ENCODE measurements at regions not wholly inside any gene's neighbourhood (a gene's known extent, or its start where the extent isn't known, plus 50 kb on each side); places are given as distances from the start of the nearest gene placed in this dataset.
"Not testable (repeated sequence)": the region's sequence is repeated elsewhere in the genome, so short reads cannot be mapped to it uniquely, and the experiment has no call there.

DNA sequence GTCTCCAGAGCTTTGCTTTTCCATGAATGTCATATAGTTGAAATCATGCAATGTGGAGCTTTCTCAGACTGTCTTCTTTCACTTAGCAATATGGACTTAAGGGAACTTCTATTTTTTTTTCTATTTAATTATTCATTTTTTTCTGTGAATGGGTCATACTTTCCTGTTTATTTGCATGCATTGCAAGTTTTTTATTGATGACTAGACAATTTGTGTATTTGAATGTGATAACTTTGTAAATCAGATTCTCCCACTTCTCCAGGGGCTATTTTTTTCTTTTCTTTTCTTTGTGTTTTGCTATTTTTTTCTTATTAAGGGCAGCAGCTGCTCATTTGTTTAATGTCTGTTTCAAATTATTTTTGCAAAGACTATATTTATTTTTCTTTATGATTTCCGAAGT, 1019.8 kb upstream of the ATXN7L3B start:
- no peak for DNase-seq (ENCODE audit: low read depth)

DNA sequence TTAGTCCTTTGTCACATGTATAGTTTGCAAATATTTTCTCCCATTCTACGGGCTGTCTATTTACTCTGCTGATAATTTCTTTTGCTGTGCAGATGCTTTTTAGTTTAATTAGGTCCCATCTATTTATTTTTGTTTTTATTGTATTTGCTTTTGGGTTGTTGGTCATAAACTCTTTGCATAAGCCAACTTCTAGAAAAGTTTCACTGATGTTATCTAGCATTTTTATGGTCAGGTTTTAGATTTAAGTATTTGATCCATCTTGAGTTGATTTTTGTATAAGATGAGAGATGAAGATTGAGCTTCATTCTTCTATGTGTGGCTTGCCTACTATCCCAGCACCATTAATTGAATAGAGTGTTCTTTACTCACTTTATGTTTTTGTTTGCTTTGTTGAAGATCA, 1008.4 kb upstream of the ATXN7L3B start:
- DNase-seq (ENCODE audit: low read depth): no peak

DNA sequence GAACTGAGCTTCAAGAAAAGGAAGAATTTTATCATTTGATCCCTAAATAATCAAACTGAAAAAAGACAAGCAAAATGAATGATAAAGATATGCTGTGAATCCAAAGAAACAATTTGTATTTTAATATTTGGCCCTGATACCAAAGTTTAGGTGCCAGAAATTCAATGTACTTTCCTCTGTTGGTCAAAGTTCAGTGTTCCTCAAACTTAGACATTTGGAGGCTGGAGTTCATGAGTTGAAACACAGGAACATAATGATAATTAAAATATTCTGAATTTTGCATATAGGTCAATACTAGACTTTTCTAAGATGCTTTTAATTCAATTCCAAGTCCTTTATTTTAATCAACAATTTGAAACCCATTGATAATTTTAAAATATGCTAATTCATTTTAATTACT, 1007.7 kb upstream of the ATXN7L3B start:
- DNase-seq (ENCODE audit: low read depth): no peak

DNA sequence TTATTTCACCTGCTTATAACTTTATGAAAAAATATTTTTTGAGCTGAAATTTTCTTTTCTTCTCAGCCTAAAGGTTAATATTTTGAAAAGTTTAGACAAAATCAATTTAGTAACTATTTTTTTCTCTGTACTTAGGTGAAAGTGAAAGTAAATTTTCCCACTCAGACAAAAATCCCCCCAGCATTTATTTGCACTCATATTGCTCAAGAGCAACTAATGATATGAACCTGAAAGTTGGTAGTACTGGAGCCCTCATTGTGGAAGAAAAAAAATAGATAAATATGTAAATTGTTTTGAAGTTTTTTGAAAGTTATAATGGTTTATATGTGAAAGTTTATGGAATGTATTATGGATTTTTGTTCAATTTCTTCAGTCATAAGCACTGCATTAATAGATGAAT, 1005.9 kb upstream of the ATXN7L3B start:
- no peak for DNase-seq (ENCODE audit: low read depth)

DNA sequence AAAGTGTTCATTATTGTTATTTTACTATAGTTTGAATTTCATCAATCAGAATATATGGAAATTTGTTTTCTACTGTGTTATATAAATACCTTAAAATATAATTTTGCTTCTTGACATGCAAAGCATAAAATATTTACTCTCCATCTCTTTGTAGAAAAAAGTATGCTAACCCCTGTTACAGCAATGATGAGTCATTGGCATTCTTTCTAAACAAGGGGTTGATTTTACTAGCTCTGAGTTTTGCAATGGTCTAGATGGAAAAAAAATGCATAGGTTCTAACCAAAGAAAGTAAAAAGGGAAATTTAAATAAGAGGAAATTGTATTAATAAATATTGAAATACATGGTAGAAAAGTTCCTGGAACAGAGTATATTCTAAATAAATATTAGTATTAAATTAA, 990.2 kb upstream of the ATXN7L3B start:
- DNase-seq (ENCODE audit: low read depth): no peak

DNA sequence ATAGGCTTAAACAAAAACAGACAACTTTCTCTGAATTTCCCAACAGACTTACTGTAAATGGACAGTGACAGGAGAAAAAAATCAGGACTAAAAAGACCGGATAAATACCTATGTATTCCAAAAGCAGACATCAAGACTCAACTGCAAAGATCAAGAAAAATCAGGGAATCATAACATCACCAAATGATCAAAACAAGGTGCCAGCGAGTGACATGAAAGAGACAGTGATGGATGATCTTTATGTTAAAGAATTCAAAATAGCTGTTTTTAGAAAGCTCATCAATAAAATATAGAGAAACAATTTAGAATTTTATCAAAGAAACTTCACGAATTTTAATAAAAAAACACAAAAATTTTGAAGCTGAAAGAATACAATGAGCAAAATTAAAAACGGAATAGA, 952.5 kb upstream of the ATXN7L3B start:
- no peak for DNase-seq (ENCODE audit: low read depth)

DNA sequence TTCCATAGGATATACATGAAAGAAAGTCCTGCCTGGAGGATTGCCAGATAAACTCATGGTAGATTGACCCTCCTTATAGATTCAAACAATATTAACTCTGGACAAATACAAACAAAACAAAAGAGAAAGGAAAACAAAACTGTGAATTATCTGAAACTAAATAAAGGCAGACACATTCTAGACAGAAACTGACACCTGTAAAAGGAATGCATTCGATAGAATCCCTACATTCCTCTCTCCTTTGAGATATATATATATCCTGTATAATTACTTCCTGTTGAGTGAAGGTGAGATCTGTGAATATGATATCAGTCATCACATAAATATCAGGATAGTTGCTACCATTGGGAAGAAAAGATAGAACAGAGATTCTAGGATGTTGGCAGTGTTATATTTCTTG, 948.4 kb upstream of the ATXN7L3B start:
- no peak for DNase-seq (ENCODE audit: low read depth)

DNA sequence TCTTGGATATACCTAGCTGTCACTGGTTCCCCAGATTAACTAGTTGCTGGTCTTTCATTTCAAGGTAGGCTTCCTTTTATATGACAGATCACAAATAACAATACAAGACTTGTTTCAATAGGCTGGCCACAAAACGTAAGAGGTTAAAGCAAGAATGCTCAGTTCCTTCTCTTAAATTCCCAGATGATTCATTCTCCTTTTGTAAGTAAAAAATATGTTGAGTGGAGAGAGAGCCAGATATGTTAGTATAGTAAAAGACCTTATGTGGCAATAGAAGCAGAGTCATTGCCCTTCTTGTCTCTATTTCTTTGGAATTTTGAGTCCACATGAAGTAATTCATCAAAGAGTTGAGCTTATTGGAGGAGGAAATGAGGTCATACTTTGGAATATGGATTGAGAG, 939.0 kb upstream of the ATXN7L3B start:
- no peak for DNase-seq (ENCODE audit: low read depth)

DNA sequence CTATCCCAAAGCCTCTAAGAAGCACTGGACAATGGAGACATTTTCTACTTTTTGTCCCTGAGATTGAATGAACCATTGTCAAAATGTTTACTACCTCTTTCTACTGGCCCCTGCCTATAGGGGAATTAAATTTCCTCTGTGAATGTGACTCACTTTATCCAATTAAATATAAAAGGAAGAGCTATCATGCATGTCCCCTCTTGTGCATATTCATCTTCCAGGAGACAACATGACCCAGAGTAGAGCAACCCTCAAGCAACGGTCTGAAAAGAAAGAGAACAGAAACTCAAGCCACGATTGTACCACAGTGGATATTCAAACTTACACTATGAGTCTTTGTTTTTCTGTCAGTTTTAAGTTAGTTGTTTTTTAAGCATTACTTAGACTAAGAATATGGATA, 938.4 kb upstream of the ATXN7L3B start:
- no peak for DNase-seq (ENCODE audit: low read depth)

DNA sequence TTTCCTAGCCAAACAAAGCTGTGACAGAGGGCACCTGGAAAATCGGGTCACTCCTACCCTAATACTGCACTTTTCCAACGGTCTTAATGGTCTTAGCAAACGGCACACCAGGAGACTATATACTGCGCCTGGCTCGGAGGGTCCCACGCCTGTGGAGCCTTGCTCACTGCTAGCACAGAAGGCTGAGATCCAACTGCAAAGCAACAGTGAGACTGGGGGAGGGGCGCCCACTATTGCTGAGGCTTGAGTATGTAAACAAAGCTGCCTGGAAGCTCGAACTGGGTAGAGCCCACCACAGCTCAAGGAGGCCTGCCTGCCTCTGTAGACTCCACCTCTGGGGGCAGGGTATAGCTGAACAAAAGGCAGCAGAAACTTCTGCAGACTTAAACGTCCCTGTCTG, 931.7 kb upstream of the ATXN7L3B start:
- DNase-seq (ENCODE audit: low read depth): not testable (repeated sequence)

DNA sequence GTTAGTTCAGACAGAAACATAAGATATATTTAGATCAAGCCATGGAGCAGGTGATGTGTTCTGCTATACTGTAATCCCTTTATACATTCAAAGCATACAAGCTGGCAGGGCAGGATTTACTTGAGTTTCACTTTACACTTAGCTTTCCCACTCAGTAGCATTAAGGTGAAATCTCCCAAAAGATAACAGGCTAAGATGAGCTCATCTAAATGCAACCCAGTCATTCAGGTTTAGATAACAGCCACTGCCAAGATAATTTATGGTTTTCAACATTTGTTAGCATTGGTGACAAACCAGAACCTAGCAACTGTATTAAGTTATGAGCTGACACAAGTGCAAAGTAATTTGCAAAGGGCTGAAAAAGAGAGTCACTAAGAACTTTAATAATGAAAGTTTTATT, 925.1 kb upstream of the ATXN7L3B start:
- DNase-seq (ENCODE audit: low read depth): no peak

DNA sequence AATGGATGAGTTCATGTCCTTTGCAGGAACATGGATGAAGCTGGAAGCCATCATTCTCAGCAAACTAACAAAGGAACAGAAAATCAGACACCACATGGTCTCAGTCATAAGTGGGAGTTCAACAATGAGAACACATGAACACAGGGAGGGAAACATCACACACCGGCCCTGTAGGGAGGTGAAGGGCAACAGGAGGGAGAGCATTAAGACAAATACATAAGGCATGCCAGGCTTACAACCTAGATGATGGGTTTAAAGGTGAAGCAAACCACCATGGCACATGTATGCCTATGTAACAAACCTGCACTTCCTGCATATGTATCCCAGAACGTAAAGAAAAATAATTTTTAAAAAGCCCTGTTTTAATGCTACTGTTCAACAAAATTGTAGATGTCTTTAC, 914.2 kb upstream of the ATXN7L3B start:
- no peak for DNase-seq (ENCODE audit: low read depth)

DNA sequence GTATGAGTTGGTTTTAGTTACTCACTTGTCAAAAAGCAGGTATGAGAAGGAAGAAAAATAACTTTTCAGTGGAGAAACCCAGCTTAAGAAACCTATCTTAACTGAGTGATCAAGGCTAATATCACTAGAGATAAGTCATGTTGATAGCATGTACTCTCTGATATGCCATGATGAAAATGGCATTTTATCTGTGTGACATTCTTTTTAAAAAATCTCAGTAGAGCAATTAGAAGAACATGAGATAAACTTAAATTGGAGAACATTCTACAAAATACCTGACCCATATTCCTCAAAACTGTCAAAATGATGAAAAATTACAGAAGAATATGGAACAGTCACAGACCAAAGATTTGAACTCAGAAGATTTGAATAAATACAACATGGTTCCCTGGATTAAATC, 912.4 kb upstream of the ATXN7L3B start:
- no peak for DNase-seq (ENCODE audit: low read depth)

DNA sequence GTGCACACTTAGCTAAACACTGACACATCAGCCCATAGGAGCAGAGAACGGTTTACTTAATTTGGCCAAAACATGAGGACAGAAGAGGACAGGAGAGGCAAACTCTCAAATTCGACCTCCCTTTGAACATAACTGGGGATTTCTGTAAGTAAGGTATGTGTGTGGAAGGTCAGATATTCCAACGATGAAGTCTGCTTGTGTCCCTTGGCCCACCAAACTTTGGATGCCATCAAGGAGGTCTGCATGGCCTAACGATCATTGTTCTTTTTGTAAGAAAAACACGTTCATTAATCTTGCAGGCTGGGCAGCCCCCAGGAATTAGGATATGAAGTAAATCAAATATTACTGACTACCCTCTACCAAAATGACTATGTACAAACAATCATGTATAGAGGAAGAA, 908.5 kb upstream of the ATXN7L3B start:
- no peak for DNase-seq (ENCODE audit: low read depth)

DNA sequence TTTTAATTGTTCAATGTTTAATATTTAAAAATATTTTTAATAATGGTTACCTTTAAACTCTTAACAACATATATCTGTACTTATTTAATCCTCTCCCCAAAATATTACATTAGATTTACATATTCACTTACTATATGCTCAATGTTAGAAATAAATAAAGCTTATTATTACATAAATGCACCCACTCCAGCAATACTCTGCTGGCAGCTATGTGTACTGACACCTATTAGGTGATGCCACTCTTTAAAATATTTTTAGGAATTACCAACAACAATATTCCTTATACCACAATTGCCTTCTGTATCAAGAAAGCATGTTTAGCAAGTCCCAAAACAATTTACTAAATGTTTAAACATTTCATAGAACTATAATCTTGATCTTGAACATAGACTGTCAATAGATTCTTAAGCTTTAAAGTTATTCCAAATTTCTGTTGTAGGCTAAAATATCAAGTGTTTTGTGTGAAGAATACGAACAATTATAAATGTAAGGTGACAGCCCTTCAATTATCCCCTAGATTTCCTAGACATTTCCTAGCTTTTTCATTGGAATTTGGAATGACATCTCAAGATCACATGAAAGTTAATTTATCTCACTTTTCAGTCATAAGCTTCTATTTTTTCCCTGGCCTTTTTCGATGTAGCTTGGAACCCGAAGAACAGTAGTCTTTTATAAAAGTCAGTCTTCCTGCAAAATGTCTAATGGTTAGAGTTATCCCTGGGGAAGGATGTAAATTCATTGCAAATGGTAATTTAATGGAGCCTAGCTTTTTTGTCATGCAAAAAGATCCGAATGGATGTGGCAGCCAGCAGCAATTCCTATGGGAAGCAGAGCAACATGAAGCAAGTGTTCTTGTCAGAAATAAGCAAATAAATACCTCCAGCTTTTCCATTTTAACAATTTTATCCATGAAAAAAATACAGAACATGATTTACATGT, 907.5 kb upstream of the ATXN7L3B start:
- DNase-seq (ENCODE audit: low read depth): no peak

DNA sequence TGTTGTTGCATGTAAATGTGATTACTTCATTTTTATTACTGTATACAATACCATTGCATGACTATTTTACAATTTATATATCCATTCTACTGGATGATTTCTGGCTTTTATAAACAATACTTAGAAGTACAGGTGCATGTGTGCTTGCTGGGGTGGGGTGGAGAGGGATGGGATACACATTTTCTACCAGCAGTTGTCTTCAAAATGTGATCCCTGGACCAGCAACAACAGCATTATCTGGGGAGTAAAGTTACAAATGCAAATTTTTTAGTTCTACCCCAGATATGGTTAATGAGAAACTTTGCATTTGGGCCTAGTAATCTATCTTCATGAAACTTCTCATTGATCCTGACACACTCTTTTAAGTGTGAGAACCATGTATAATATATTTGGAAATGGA, 905.4 kb upstream of the ATXN7L3B start:
- no peak for DNase-seq (ENCODE audit: low read depth)

DNA sequence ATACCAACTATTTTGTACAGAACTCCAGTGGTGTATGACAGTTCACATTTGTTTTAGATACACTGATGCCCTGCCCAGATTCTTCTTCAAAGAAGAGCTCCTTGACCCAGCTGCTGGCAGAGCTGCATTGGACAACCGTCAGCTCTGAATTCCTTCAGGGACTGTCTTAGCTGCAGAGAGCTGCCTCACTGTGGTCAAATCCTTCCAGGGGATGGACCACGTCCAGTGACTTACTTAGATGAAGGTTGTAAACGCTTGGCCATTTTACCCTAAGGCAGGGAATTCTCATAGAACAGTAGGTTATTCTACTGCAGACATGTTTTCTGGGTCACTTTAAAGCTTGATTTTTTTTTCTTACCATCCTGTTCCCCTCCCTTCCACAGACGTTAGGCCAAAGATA, 905.0 kb upstream of the ATXN7L3B start:
- DNase-seq (ENCODE audit: low read depth): no peak

DNA sequence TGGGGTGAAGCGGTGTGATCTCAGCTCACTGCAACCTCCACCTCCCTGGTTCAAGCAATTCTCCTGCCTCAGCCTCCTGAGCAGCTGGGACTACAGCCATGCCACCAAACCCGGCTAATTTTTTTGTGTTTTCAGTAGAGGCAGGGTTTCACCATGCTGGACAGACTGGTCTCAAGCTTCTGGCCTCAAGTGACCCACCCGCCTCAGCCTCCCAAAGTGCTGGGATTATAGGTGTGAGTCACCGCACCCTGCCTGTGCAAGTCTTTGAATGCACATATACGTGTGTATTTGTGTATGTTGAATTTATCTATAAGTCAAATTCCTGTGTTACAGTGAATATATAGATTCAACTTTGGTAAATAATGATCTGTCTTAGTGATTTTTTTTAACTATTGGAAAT, 898.2 kb upstream of the ATXN7L3B start:
- not testable (repeated sequence) for DNase-seq (ENCODE audit: low read depth)

DNA sequence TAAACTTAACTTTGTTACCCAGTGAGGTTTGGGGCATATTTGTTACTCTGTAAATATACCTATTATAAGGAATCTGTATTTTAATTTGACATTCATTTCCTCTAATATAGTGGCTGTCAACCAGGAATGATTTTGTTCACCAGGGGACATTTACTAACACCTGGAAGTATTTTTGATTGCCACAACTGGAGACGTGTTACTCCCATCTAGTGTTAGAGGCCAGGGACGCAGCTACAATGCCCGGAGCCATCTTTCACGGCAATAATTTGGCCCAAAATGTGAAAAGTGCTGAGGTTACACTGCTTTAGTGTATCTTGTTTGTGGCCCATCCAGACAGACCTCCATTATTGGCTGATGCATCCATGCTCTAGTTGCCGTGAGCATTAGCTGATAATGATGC, 881.3 kb upstream of the ATXN7L3B start:
- no peak for DNase-seq (ENCODE audit: low read depth)

DNA sequence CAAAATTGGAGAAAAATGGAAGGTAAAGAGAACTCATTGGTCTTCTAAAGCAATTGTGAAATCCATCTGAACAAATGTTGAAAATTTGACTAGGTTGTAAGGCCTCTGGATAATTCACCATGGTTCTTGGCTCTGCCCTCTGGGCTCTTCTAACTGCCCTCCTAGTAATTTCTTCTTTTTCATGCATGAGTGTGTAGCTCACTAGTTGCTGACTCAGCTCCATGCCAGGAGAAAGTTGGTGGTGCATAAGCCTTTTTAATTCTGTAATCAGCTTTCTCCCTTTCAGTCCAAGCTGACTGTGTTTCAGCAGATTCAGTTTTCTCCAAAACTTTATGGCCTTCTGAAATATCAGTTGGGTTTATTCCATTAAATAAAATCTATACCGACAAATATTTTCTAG, 877.8 kb upstream of the ATXN7L3B start:
- DNase-seq (ENCODE audit: low read depth): no peak

DNA sequence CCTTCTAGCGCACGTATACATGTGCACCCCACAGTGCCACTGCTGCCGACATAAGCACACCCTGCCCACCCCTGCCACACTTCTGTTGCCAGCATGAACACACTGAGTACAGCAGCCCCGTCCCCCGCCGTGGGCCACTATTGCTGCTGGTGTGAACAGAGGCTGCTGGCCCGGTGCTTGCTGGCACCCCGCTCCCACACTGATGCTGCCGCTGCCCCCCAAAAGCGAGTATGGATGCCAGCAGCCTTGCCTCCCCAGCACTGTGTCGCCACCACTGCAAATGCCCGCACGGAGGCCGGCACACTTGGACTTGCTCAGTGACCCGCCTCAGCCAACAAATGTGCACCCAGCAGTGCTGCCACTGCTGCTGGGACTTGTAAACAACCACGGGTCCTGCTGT, 872.4 kb upstream of the ATXN7L3B start:
- no peak for DNase-seq (ENCODE audit: low read depth)

DNA sequence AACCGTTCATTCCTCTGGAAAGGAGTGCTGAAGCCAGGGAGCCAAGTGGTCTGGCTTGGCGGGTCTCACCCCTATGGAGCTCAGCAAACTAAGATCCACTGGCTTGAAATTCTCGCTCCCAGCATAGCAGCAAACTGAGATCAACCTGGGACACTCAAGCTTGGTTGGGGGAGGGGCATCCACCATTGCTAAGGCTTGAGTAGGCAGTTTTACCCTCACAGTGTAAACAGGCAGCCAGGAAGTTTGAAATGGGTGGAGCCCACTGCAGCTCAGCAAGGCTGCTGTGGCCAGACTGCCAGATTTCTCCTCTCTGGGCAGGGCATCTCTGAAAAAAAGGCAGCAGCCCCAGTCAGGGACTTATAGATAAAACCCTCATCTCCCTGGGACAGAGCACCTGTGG, 866.1 kb upstream of the ATXN7L3B start:
- not testable (repeated sequence) for DNase-seq (ENCODE audit: low read depth)

DNA sequence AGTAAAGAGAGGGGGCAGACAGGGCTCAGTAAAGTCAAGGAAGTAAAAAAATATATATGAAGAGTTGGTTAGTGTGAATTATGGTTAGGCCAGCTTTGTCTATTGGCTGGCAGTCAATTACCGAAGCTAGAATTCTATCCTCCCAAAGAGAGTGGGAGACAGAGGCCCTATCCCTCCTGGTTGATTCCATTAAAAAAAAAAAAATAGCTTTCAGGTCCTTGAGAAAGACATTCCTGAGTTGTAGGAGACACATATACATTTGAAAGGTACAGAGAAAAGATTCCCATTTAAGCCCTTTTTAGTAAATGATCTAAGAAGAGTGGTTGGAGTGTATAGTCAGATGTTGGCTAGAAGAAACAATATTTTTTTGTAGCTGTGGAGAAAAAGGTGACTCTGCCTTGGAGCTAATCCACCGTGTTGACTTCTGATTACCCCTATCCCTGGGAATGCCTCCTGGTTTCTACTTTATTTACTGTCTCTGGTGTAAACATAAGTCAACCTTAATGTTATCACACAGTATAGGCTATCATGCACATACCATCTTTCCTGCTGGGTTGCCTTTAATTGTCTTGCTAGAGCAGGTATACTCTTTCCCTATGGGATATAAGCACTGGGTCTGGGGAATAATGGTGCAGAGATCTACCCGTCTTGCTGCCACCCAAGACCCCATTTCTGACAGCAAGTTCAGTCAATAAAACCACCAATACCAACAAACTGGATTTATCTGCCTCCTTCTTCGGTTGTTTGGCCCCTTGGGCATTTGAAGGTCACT, 859.9 kb upstream of the ATXN7L3B start:
- DNase-seq (ENCODE audit: low read depth): no peak
